Upper lobe of left lung (tissue), 6 donors: ENCODE measurements at regions not wholly inside any gene's neighbourhood (a gene's known extent, or its start where the extent isn't known, plus 50 kb on each side); places are given as distances from the start of the nearest gene placed in this dataset.
A peak's percentile ranks its signal among the peaks of the same experiment; 100 is the strongest.

Source experiments
- ATAC-seq, 2 donors: fragments of 200-7000 bp; cut with Tn5 transposase; one replicate each; pipeline ENCODE4 v1.9.1; 2022; ENCODE audit warnings: mild to moderate bottlenecking in 2 of 2, moderate library complexity in 2 of 2; ENCODE audit not compliant: low FRiP score in 2 of 2
- DNase-seq, 2 donors: peaks; one replicate each; pipeline ENCODE4 v3.0.0-alpha.2; 2019 to 2020
- H3K27ac ChIP-seq, 4 donors: fragments of 200-600 bp; sonication (generic); one replicate each; pipeline ENCODE4 v1.5.1; 2016 to 2019
- H3K27me3 ChIP-seq, 4 donors: fragments of 200-600 bp; sonication (generic); one replicate each; pipeline ENCODE4 v1.5.1; 2017 to 2019
- H3K36me3 ChIP-seq, 4 donors: fragments of 200-600 bp; sonication (generic); one replicate each; pipeline ENCODE4 v1.5.1; 2016 to 2019
- H3K4me1 ChIP-seq, 4 donors: fragments of 200-600 bp; sonication (generic); one replicate each; pipeline ENCODE4 v1.5.1; 2018 to 2019
- H3K4me3 ChIP-seq, 4 donors: fragments of 200-600 bp; sonication (generic); one replicate each; pipeline ENCODE4 v1.5.1; 2017 to 2019; ENCODE audit warnings: mild to moderate bottlenecking in 2 of 4, moderate library complexity in 1 of 4
- H3K9me3 ChIP-seq, 4 donors: fragments of 200-600 bp; sonication (generic); one replicate each; pipeline ENCODE4 v1.5.1; 2018 to 2019
- CTCF ChIP-seq, 6 experiments: fragments of 450-650 bp in 4 of 6; fragments of 200-600 bp in 2 of 6; sonication (generic) in 2 of 6; IDR thresholded peaks; one replicate each; pipeline ENCODE4 v1.5.1; 2016 to 2019; ENCODE audit warnings: antibody characterized with exemption in 6 of 6
- EP300 ChIP-seq, 4 donors: sonication (generic); formaldehyde crosslinking; IDR thresholded peaks; one replicate each; pipeline ENCODE4 v1.5.1; 2017; ENCODE audit warnings: antibody characterized with exemption in 4 of 4, control low read depth in 2 of 4
- POLR2A ChIP-seq, 4 donors: fragments of 450-650 bp; IDR thresholded peaks; one replicate each; pipeline ENCODE4 v1.5.1; 2016 to 2017; ENCODE audit warnings: antibody characterized with exemption in 4 of 4, mild to moderate bottlenecking in 2 of 4
- POLR2AphosphoS5 ChIP-seq, 2 donors: sonication (generic); formaldehyde crosslinking; IDR thresholded peaks; one replicate each; pipeline ENCODE4 v1.5.1; 2017; ENCODE audit warnings: antibody characterized with exemption in 2 of 2
- WGBS, 2 donors: methylation state at CpG; one replicate each; pipeline ENCODE4 v1.1.5; 2017 to 2018; 5-methylcytosine and 5-hydroxymethylcytosine counted together
- donor health status: DM: no; HTN: no; CAD: no; lungs with moderate emphysema.
- donor health status: DM: no; HTN: yes; CAD: no; lungs with severe emphysema.

- Histone ChIP-seq H3K4me3 (no peak overlapping the region), H3K27ac (no peak overlapping the region), H3K27me3 (no peaks in the 10 kb centered on the region), H3K9me3 (no peaks in the 10 kb centered on the region), H3K36me3 (no peaks in the 10 kb centered on the region), H3K4me1 (peaks cover 0 to 16% (median 7%) of the 10 kb centered on the region in 4 donors)
- 76 to 85% methylated on average over 7 of the region's 7 CpGs for WGBS, 2 donors
- DNase-seq (peak in 1 of 2 donors; percentile 13), ATAC-seq (no peak)
- TF ChIP-seq POLR2A (IDR thresholded peaks at IDR 0.05) = no peak
- no peak for TF ChIP-seq POLR2AphosphoS5 (IDR thresholded peaks at IDR 0.05)
Observed at GRCh38 chr3:187795207-187795960, 50.1 kb upstream of the BCL6 start.

GRCh38 chr3:187798126-187798525 lies 52.9 kb upstream of the BCL6 start:
- H3K36me3 ChIP-seq = no peaks in the 10 kb centered on the region
- no peak for ATAC-seq
- peaks cover 0 to 16% (median 7%) of the 10 kb centered on the region in 4 donors for H3K4me1 ChIP-seq
- no peak overlapping the region for H3K27ac ChIP-seq
- no peaks in the 10 kb centered on the region for H3K27me3 ChIP-seq
- no peak overlapping the region for H3K4me3 ChIP-seq
- no peaks in the 10 kb centered on the region for H3K9me3 ChIP-seq
- TF ChIP-seq POLR2A (IDR thresholded peaks at IDR 0.05) = no peak
- TF ChIP-seq EP300 (IDR thresholded peaks at IDR 0.05) = no peak
- TF ChIP-seq POLR2AphosphoS5 (IDR thresholded peaks at IDR 0.05) = no peak
- no peak for TF ChIP-seq CTCF (IDR thresholded peaks at IDR 0.05)
- 56 to 72% methylated on average over 1 of the region's 1 CpG for WGBS, 2 donors
- DNase-seq = no peak

- no peak for TF ChIP-seq POLR2A (IDR thresholded peaks at IDR 0.05)
- peak in 1 of 4 donors; percentile 16 for TF ChIP-seq EP300 (IDR thresholded peaks at IDR 0.05)
- TF ChIP-seq CTCF (IDR thresholded peaks at IDR 0.05) = peak in 1 of 6 experiments; percentile 3
- no peak for TF ChIP-seq POLR2AphosphoS5 (IDR thresholded peaks at IDR 0.05)
- WGBS, 2 donors = 59 to 67% methylated on average over 15 of the region's 15 CpGs
- no peaks in the 10 kb centered on the region for H3K27me3 ChIP-seq
- ATAC-seq (peak; percentile 39 to 81), DNase-seq (peak; percentile 50 to 66)
- H3K4me3 ChIP-seq = no peak overlapping the region
- peaks cover 0 to 16% (median 7%) of the 10 kb centered on the region in 4 donors for H3K4me1 ChIP-seq
- no peaks in the 10 kb centered on the region for H3K9me3 ChIP-seq
- no peaks in the 10 kb centered on the region for H3K36me3 ChIP-seq
- H3K27ac ChIP-seq = peak overlapping the region in 2 of 4 donors; percentile 19 to 53
Observed at GRCh38 chr3:187798531-187799530, 53.6 kb upstream of the BCL6 start.

GRCh38 chr3:187799942-187800641 lies 54.8 kb upstream of the BCL6 start:
- Histone ChIP-seq H3K4me1 (peaks cover 0 to 16% (median 7%) of the 10 kb centered on the region in 4 donors), H3K4me3 (no peak overlapping the region), H3K27me3 (no peaks in the 10 kb centered on the region), H3K27ac (peak overlapping the region in 2 of 4 donors; percentile 4 to 19), H3K9me3 (no peaks in the 10 kb centered on the region), H3K36me3 (no peaks in the 10 kb centered on the region)
- DNase-seq (no peak), ATAC-seq (no peak)
- 52 to 57% methylated on average over 4 of the region's 4 CpGs for WGBS, 2 donors
- no peak for TF ChIP-seq CTCF (IDR thresholded peaks at IDR 0.05)
- no peak for TF ChIP-seq POLR2A (IDR thresholded peaks at IDR 0.05)
- TF ChIP-seq POLR2AphosphoS5 (IDR thresholded peaks at IDR 0.05) = no peak
- no peak for TF ChIP-seq EP300 (IDR thresholded peaks at IDR 0.05)
